Lung (tissue), 11 donors: ENCODE measurements at regions not wholly inside any gene's neighbourhood (a gene's known extent, or its start where the extent isn't known, plus 50 kb on each side); places are given as distances from the start of the nearest gene placed in this dataset.

Source experiments
- ATAC-seq: fragments of 200-7000 bp; cut with Tn5 transposase; one replicate; pipeline ENCODE4 v1.9.1; 2020; ENCODE audit warnings: moderate number of reproducible peaks; ENCODE audit not compliant: insufficient read depth, low FRiP score
- DNase-seq, 3 donors: peaks; one replicate each; pipeline ENCODE4 v3.0.0-alpha.2; 2013 to 2017
- H3K27ac ChIP-seq, 2 donors: one replicate each; pipeline ENCODE4 v1.5.1; 2013; ENCODE audit warnings: mild to moderate bottlenecking in 2 of 2, moderate library complexity in 2 of 2, control low read depth in 1 of 2, inconsistent platforms in 1 of 2, low read depth in 1 of 2, low read length in 1 of 2
- H3K27me3 ChIP-seq, 3 donors: one replicate each; pipeline ENCODE4 v1.5.1; 2013; ENCODE audit warnings: low read length in 2 of 3; ENCODE audit not compliant: control insufficient read depth in 3 of 3, insufficient read depth in 3 of 3
- H3K36me3 ChIP-seq, 4 donors: one replicate each; pipeline ENCODE4 v1.5.1; 2013; ENCODE audit warnings: low read length in 4 of 4, mild to moderate bottlenecking in 1 of 4, moderate library complexity in 1 of 4; ENCODE audit not compliant: control insufficient read depth in 4 of 4, insufficient read depth in 4 of 4
- H3K4me1 ChIP-seq, 5 donors: one replicate each; pipeline ENCODE4 v1.5.1; 2013; ENCODE audit warnings: low read length in 5 of 5, mild to moderate bottlenecking in 2 of 5, moderate library complexity in 1 of 5; ENCODE audit not compliant: control insufficient read depth in 5 of 5, insufficient read depth in 5 of 5
- H3K4me3 ChIP-seq: one replicate; pipeline ENCODE4 v1.5.1; 2013; ENCODE audit warnings: mild to moderate bottlenecking, control low read depth, moderate library complexity
- H3K9ac ChIP-seq, 2 donors: one replicate each; pipeline ENCODE4 v1.5.1; 2013; ENCODE audit warnings: low read length in 2 of 2, control low read depth in 1 of 2; ENCODE audit not compliant: insufficient read depth in 1 of 2
- H3K9me3 ChIP-seq, 4 donors: one replicate each; pipeline ENCODE4 v1.5.1; 2013; ENCODE audit warnings: low read length in 3 of 4, mild to moderate bottlenecking in 1 of 4, moderate library complexity in 1 of 4; ENCODE audit not compliant: control insufficient read depth in 4 of 4, insufficient read depth in 3 of 4
- WGBS, 2 donors: extraction: QIAGEN DNeasy Blood & Tissue Kit; methylation state at CpG; one replicate each; pipeline ENCODE4 v1.1.7; 2013; 5-methylcytosine and 5-hydroxymethylcytosine counted together
- TF ChIP-seq, protein P1 (sequence below): IDR thresholded peaks from 2 replicates; pipeline ENCODE4 v1.5.1; 2012; ENCODE audit warnings: mild to moderate bottlenecking; ENCODE audit errors: control extremely low read depth, extremely low read depth
- donor health status: control.
- donor health status: control.
- donor health status: Bipolar disorder and iron deficiency.
- donor health status: healthy.
- donor health status: DM: yes; HTN: yes; CAD: no.

DNA sequence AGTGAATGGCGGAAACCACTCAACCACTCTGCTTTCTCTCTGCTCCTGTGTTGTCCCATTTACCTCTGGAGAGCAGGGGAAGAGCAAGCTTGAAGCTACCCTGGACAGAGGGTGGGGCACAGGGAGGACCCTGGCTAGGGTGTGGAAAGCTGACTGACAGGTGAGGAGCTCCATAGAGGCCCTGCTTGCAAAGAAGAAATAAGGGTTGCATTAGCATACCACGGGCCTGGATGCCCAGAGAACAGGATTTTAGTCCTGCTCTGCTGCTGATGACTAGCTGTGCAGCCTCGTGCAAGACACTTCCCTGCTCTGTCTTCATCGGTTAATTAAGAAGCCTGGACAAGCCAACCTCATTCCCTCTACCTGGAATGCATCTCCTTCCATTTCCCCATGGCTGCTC, 135.0 kb downstream of the BUD13 start:
- no peak for DNase-seq
- WGBS, 2 donors: 79% methylated on average over 4 of the region's 4 CpGs

DNA sequence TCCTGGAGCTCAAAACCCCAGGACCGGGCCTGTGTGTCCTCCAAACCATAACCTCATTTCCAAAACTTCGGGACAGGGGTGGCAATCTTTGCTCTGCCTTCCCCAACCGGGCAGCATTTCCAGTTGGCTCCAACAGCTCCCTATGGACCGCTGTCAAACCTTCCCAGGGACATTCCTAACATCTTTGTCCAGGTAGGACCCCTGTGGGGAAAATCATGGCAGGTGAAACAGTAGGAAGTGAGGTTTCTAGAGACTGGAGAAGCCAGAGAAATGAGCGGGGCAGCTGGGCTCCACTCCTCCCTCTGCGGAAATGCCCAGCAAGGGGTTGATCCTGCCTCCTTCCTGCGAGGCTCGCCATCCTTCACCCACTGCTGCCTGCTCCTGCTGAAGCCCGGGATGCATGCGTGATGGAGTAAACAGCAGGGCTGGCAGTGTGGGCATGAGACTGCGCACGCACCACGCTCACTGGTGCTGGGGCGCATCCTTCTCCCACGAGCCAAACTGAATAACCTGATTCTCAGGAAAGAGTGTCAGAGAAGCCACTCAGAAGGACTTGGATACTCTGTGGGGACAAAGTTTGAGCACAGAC, 136.4 kb downstream of the BUD13 start:
- WGBS, 2 donors: 79 to 83% methylated on average over 15 of the region's 15 CpGs

More for the DNA sequence above, 135.0 kb downstream of the BUD13 start:
- H3K9ac ChIP-seq: no peak overlapping the region
- H3K27me3 ChIP-seq: peaks cover 0 to 3% (median 0%) of the 10 kb centered on the region in 3 donors
- H3K36me3 ChIP-seq: no peaks in the 10 kb centered on the region
- no peak overlapping the region for H3K27ac ChIP-seq
- no peak overlapping the region for H3K4me3 ChIP-seq
- H3K4me1 ChIP-seq: peaks cover 0 to 3% (median 0%) of the 10 kb centered on the region in 5 donors
- ATAC-seq: no peak
- TF ChIP-seq, protein P1, sequence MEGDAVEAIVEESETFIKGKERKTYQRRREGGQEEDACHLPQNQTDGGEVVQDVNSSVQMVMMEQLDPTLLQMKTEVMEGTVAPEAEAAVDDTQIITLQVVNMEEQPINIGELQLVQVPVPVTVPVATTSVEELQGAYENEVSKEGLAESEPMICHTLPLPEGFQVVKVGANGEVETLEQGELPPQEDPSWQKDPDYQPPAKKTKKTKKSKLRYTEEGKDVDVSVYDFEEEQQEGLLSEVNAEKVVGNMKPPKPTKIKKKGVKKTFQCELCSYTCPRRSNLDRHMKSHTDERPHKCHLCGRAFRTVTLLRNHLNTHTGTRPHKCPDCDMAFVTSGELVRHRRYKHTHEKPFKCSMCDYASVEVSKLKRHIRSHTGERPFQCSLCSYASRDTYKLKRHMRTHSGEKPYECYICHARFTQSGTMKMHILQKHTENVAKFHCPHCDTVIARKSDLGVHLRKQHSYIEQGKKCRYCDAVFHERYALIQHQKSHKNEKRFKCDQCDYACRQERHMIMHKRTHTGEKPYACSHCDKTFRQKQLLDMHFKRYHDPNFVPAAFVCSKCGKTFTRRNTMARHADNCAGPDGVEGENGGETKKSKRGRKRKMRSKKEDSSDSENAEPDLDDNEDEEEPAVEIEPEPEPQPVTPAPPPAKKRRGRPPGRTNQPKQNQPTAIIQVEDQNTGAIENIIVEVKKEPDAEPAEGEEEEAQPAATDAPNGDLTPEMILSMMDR: no peak
- peaks cover 0 to 7% (median 0%) of the 10 kb centered on the region in 4 donors for H3K9me3 ChIP-seq

DNA sequence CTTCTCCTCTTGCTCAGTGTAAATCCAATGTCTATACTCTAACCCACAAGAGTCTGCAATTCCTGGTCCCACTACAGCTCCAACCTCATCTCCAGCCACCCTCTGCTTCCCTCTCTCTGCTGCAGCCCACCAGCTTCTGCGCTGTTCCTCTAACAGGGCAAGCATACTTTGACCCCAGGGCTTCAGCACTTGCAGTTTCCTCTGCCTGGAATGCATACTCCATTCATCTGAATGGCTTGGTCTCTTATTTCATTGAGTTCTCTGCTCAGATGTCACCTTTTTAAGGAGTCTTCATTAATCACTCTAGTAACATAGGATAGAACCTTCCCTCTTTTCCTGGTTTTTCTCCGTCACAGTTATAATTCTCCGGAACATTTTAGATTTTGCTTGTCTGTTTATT, 141.6 kb downstream of the BUD13 start:
- Histone ChIP-seq H3K27me3 (no peaks in the 10 kb centered on the region), H3K9ac (no peak overlapping the region), H3K36me3 (no peaks in the 10 kb centered on the region), H3K4me3 (no peak overlapping the region), H3K9me3 (peaks cover 0 to 9% (median 2%) of the 10 kb centered on the region in 4 donors), H3K4me1 (peaks cover 0 to 3% (median 0%) of the 10 kb centered on the region in 5 donors), H3K27ac (no peak overlapping the region)
- ATAC-seq (no peak), DNase-seq (no peak)
- TF ChIP-seq, protein P1: no peak
- WGBS, 2 donors: 72 to 78% methylated on average over 3 of the region's 3 CpGs

More for the DNA sequence above, 136.4 kb downstream of the BUD13 start:
- Histone ChIP-seq H3K4me3 (no peak overlapping the region), H3K4me1 (peaks cover 0 to 3% (median 0%) of the 10 kb centered on the region in 5 donors), H3K9ac (no peak overlapping the region), H3K9me3 (peaks cover 0 to 7% (median 0%) of the 10 kb centered on the region in 4 donors), H3K27ac (no peak overlapping the region), H3K36me3 (no peaks in the 10 kb centered on the region), H3K27me3 (peaks cover 0 to 3% (median 0%) of the 10 kb centered on the region in 3 donors)
- TF ChIP-seq, protein P1: no peak
- no peak for ATAC-seq
- no peak for DNase-seq

DNA sequence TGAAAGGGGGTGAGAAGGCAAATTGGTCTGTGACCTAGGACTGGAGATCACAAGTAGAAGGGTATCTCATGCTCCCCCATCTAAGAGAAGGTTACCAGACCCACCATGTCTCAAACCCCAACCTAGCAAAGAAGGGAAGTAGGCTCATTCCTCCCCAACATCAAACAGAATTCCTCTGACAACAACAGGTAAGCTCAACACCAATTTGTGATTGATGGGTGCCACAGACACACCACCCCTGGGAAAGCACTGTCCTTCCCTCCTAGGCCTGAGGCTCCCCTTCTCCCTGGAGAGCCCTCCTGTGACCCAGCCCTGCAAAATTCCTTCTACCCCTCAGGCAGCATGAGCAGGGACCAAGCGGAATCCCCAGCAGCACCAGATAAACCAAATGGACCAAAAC, 154.3 kb downstream of the BUD13 start:
- no peak for ATAC-seq
- H3K4me1 ChIP-seq: no peaks in the 10 kb centered on the region

More for the DNA sequence above, 154.3 kb downstream of the BUD13 start:
- peaks cover 0 to 3% (median 0%) of the 10 kb centered on the region in 4 donors for H3K9me3 ChIP-seq
- WGBS, 2 donors: 80 to 88% methylated on average over 1 of the region's 1 CpG
- H3K4me3 ChIP-seq: no peak overlapping the region
- no peak overlapping the region for H3K9ac ChIP-seq
- H3K36me3 ChIP-seq: no peaks in the 10 kb centered on the region
- no peak for DNase-seq
- H3K27ac ChIP-seq: no peak overlapping the region
- TF ChIP-seq, protein P1: no peak
- H3K27me3 ChIP-seq: no peaks in the 10 kb centered on the region
